Mesenchymal stem cell (in vitro differentiated cells and primary cell): ENCODE measurements at regions not wholly inside any gene's neighbourhood (a gene's known extent, or its start where the extent isn't known, plus 50 kb on each side); places are given as distances from the start of the nearest gene placed in this dataset.

Source experiments
- DNase-seq: peaks from one replicate; pipeline ENCODE4 v3.0.0-alpha.2; 2013
- H2AFZ ChIP-seq: one replicate; pipeline ENCODE4 v1.6.1; 2013; ENCODE audit warnings: low read depth, mild to moderate bottlenecking, control low read depth, inconsistent platforms, low read length, moderate library complexity
- H2AK5ac ChIP-seq: 2 replicates; pipeline ENCODE4 v1.6.1; 2013; ENCODE audit warnings: low read length, moderate library complexity, mild to moderate bottlenecking, inconsistent platforms; ENCODE audit not compliant: severe bottlenecking
- H2BK120ac ChIP-seq: one replicate; pipeline ENCODE4 v1.6.1; 2013; ENCODE audit warnings: low read depth, mild to moderate bottlenecking, inconsistent platforms, low read length, moderate library complexity
- H2BK12ac ChIP-seq, 2 experiments: one replicate each; pipeline ENCODE4 v1.6.1; 2013; ENCODE audit warnings: inconsistent platforms in 2 of 2, low read length in 2 of 2, mild to moderate bottlenecking in 2 of 2, moderate library complexity in 2 of 2, control low read depth in 1 of 2
- H2BK15ac ChIP-seq: one replicate; pipeline ENCODE4 v1.6.1; 2013; ENCODE audit warnings: mild to moderate bottlenecking, low read depth, inconsistent platforms; ENCODE audit not compliant: poor library complexity, severe bottlenecking
- H2BK5ac ChIP-seq: 2 replicates; pipeline ENCODE4 v1.6.1; 2013; ENCODE audit warnings: low read depth, mild to moderate bottlenecking, low read length, control low read depth, inconsistent platforms; ENCODE audit not compliant: poor library complexity, severe bottlenecking
- H3K14ac ChIP-seq, 2 experiments: one replicate each; pipeline ENCODE4 v1.6.1; 2013; ENCODE audit warnings: inconsistent platforms in 2 of 2, low read length in 2 of 2, control low read depth in 1 of 2, mild to moderate bottlenecking in 1 of 2, moderate library complexity in 1 of 2
- H3K18ac ChIP-seq, 2 experiments: one replicate each; pipeline ENCODE4 v1.6.1; 2013; ENCODE audit warnings: inconsistent platforms in 2 of 2, low read length in 2 of 2, control low read depth in 1 of 2, low read depth in 1 of 2, mild to moderate bottlenecking in 1 of 2
- H3K23ac ChIP-seq, 2 experiments: one replicate each; pipeline ENCODE4 v1.6.1; 2013; ENCODE audit warnings: inconsistent platforms in 2 of 2, low read length in 2 of 2, mild to moderate bottlenecking in 2 of 2, moderate library complexity in 2 of 2, control low read depth in 1 of 2
- H3K27ac ChIP-seq: 2 replicates; pipeline ENCODE4 v1.5.1; 2013; ENCODE audit warnings: mild to moderate bottlenecking, moderate library complexity, low read length, control low read depth, inconsistent platforms; ENCODE audit not compliant: poor library complexity, severe bottlenecking
- H3K27me3 ChIP-seq, 2 experiments: 2 replicates each; pipeline versions ENCODE4 v1.6.1 to v1.7.0; 2013; ENCODE audit warnings: low read length in 2 of 2, mild to moderate bottlenecking in 2 of 2, moderate library complexity in 2 of 2, control low read depth in 1 of 2, inconsistent platforms in 1 of 2; ENCODE audit not compliant: control insufficient read depth in 1 of 2, insufficient read depth in 1 of 2
- H3K36me3 ChIP-seq, 2 experiments: 2 replicates each; pipeline versions ENCODE4 v1.6.1 to v1.7.0; 2013; ENCODE audit warnings: low read length in 2 of 2, control low read depth in 1 of 2, inconsistent platforms in 1 of 2, low read depth in 1 of 2, mild to moderate bottlenecking in 1 of 2; ENCODE audit not compliant: insufficient read depth in 2 of 2, control insufficient read depth in 1 of 2
- H3K4ac ChIP-seq, 2 experiments: one replicate each; pipeline ENCODE4 v1.6.1; 2013; ENCODE audit warnings: inconsistent platforms in 2 of 2, low read length in 2 of 2, mild to moderate bottlenecking in 2 of 2, moderate library complexity in 2 of 2, control low read depth in 1 of 2, low read depth in 1 of 2
- H3K4me1 ChIP-seq: 2 replicates; pipeline ENCODE4 v1.6.1; 2013; ENCODE audit warnings: low read depth, low read length, control low read depth; ENCODE audit not compliant: control insufficient read depth, insufficient read depth
- H3K4me2 ChIP-seq: 2 replicates; pipeline ENCODE4 v1.6.1; 2013; ENCODE audit warnings: low read length, mild to moderate bottlenecking, inconsistent platforms; ENCODE audit not compliant: poor library complexity, severe bottlenecking
- H3K4me3 ChIP-seq, 2 experiments: 2 replicates each; pipeline versions ENCODE4 v1.5.1 to v1.7.0; 2013; ENCODE audit warnings: low read length in 2 of 2, mild to moderate bottlenecking in 2 of 2, control low read depth in 1 of 2, low read depth in 1 of 2; ENCODE audit not compliant: insufficient read depth in 1 of 2
- H3K79me1 ChIP-seq: replicated peaks from 2 replicates; pipeline ENCODE4 v1.6.1; 2013; ENCODE audit warnings: mild to moderate bottlenecking, control low read depth, low read length, inconsistent platforms; ENCODE audit not compliant: poor library complexity, severe bottlenecking
- H3K9ac ChIP-seq: 2 replicates; pipeline ENCODE4 v1.7.0; 2013; ENCODE audit warnings: mild to moderate bottlenecking, low read length, moderate library complexity
- H3K9me3 ChIP-seq: 2 replicates; pipeline ENCODE4 v1.7.0; 2013; ENCODE audit warnings: mild to moderate bottlenecking, low read length; ENCODE audit not compliant: control insufficient read depth
- H4K8ac ChIP-seq: one replicate; pipeline ENCODE4 v1.6.1; 2013; ENCODE audit warnings: inconsistent platforms, mild to moderate bottlenecking, low read length, moderate library complexity
- H4K91ac ChIP-seq: one replicate; pipeline ENCODE4 v1.6.1; 2013; ENCODE audit warnings: mild to moderate bottlenecking, low read length, inconsistent platforms
- WGBS: methylation state at CpG from one replicate; pipeline ENCODE4 v1.1.7; 2013; ENCODE audit warnings: mixed read lengths; 5-methylcytosine and 5-hydroxymethylcytosine counted together

DNA sequence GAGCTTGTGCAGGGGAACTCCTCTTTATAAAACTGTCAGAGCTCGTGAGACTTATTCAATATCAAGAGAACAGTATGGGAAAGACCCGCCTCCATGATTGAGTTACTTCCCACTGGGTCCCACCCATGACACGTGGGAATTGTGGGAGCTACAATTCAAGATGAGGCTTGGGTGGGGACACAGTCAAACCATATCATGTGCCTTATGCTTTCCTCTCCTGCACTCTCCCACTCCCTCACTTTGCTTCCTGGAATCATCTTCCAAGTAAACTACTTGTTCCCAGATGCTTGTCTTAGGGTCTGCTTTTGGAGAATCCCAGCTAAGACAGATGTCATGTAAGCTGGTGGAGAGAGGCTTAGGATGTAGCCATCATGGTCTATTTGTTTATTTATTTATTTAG lies 271.2 kb downstream of the HAPSTR1 start:
- Histone ChIP-seq H3K79me1 (no peaks in the 10 kb centered on the region), H3K4ac (no peak overlapping the region), H2BK15ac (no peak overlapping the region), H3K18ac (no peak overlapping the region), H3K4me3 (no peak overlapping the region), H3K4me2 (no peak overlapping the region), H2BK120ac (no peak overlapping the region), H3K27me3 (no peaks in the 10 kb centered on the region), H2BK12ac (no peak overlapping the region), H3K9me3 (no peaks in the 10 kb centered on the region), H3K23ac (no peak overlapping the region), H3K4me1 (no peaks in the 10 kb centered on the region), H4K91ac (no peak overlapping the region), H3K14ac (no peak overlapping the region), H3K36me3 (no peaks in the 10 kb centered on the region), H2AFZ (no peak overlapping the region), H3K27ac (no peak overlapping the region), H4K8ac (no peak overlapping the region), H2AK5ac (no peak overlapping the region), H3K9ac (no peak overlapping the region), H2BK5ac (no peak overlapping the region)
- 63% methylated on average over 3 of the region's 3 CpGs for WGBS
- no peak for DNase-seq

DNA sequence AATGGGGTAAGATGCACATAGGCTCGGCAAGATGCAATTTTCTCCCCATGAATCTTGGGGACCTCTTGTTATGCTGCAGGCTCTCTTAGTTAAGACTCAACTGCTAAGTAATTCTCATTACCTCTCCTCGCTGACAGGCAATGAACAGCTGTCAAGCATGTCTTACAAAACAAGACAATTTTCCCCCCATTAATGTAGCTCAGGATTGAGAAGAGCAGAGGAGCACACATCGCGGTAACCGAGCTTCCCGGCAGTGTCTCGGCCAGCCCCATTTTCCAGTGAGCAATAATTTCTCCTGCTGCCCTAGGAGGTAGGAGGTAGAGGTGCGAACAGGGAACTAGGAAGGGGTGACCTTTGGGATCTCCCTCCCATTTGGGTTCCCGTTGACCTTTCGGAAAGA lies 272.1 kb downstream of the HAPSTR1 start:
- H3K36me3 ChIP-seq = no peaks in the 10 kb centered on the region
- no peaks in the 10 kb centered on the region for H3K9me3 ChIP-seq
- no peak overlapping the region for H4K91ac ChIP-seq
- no peak overlapping the region for H2BK12ac ChIP-seq
- no peak overlapping the region for H3K14ac ChIP-seq
- no peak overlapping the region for H3K4ac ChIP-seq
- no peak for DNase-seq
- no peak overlapping the region for H2AK5ac ChIP-seq
- H2BK120ac ChIP-seq = no peak overlapping the region
- H3K4me3 ChIP-seq = no peak overlapping the region
- no peak overlapping the region for H2BK15ac ChIP-seq
- H3K4me1 ChIP-seq = no peaks in the 10 kb centered on the region
- no peak overlapping the region for H4K8ac ChIP-seq
- H3K4me2 ChIP-seq = no peak overlapping the region
- no peak overlapping the region for H3K18ac ChIP-seq
- no peak overlapping the region for H3K27ac ChIP-seq
- H3K27me3 ChIP-seq = no peaks in the 10 kb centered on the region
- H3K23ac ChIP-seq = no peak overlapping the region
- no peak overlapping the region for H2AFZ ChIP-seq
- no peaks in the 10 kb centered on the region for H3K79me1 ChIP-seq
- H2BK5ac ChIP-seq = no peak overlapping the region
- H3K9ac ChIP-seq = no peak overlapping the region
- WGBS = 86% methylated on average over 10 of the region's 10 CpGs

DNA sequence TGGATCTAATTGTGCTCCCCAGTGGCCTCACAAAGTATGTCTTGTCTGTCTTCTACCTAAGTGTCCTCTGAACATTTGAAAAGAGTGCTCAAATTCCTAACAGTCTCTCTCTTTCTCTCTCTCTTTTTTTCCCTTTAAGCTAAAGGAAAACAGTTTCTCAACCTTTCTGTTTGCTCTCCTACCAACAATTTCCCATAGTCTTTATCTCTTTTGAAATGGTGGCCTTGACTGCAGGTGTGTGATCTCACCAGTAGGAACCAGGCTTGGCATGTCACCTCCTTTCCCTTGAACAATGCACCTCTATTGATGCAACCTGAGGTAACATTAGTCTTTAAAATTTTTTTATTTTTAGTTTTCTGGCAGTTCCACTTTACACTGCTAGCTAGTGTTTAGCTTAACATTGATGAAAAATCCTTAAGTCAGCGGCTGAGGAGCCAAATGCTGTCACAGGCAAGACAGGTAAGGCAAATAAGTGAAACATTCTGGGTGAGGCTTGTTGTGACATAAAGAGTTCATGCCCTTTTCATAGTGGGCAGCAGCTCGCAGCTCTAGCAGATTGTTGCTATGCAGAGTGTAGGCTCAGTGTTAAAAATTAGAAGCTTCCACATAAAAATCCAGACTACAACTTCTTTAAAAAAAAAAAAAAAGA lies 273.4 kb downstream of the HAPSTR1 start:
- no peak overlapping the region for H3K18ac ChIP-seq
- no peak overlapping the region for H2AK5ac ChIP-seq
- no peaks in the 10 kb centered on the region for H3K27me3 ChIP-seq
- H3K4me2 ChIP-seq = no peak overlapping the region
- H3K9ac ChIP-seq = no peak overlapping the region
- no peak overlapping the region for H2BK15ac ChIP-seq
- H3K27ac ChIP-seq = no peak overlapping the region
- H2BK120ac ChIP-seq = no peak overlapping the region
- H3K23ac ChIP-seq = no peak overlapping the region
- 53% methylated on average over 1 of the region's 2 CpGs for WGBS
- H3K4me3 ChIP-seq = no peak overlapping the region
- H2BK12ac ChIP-seq = no peak overlapping the region
- H3K14ac ChIP-seq = no peak overlapping the region
- no peaks in the 10 kb centered on the region for H3K36me3 ChIP-seq
- no peak overlapping the region for H2BK5ac ChIP-seq
- no peaks in the 10 kb centered on the region for H3K9me3 ChIP-seq
- H3K79me1 ChIP-seq = no peaks in the 10 kb centered on the region
- no peak overlapping the region for H4K8ac ChIP-seq
- H3K4me1 ChIP-seq = no peaks in the 10 kb centered on the region
- DNase-seq = no peak
- H2AFZ ChIP-seq = no peak overlapping the region
- H4K91ac ChIP-seq = no peak overlapping the region
- no peak overlapping the region for H3K4ac ChIP-seq

DNA sequence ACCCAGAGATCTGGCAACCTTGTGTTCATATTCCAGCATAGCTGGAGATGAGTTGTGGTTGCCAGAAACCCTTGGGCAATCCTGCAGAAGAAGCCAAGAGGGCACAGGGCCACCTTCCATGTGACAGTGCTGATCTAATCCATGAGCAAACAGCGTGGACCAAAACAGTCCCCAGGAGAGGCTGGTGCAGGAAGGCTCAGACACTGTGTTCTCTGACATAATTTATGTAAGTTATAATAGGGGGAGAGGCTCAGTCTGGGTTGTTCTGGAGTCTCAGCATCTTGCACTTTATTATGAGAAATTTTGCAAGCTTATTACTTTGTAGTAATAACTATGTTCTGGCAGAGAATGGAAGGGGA lies 273.9 kb downstream of the HAPSTR1 start:
- no peak for DNase-seq
- H3K27ac ChIP-seq = no peak overlapping the region
- H2BK12ac ChIP-seq = no peak overlapping the region
- no peak overlapping the region for H4K8ac ChIP-seq
- H2AK5ac ChIP-seq = no peak overlapping the region
- no peak overlapping the region for H2BK5ac ChIP-seq
- no peak overlapping the region for H3K23ac ChIP-seq
- WGBS = 15% methylated on average over 1 of the region's 1 CpG
- no peak overlapping the region for H4K91ac ChIP-seq
- H3K4me2 ChIP-seq = no peak overlapping the region
- H3K36me3 ChIP-seq = no peaks in the 10 kb centered on the region
- H3K4me3 ChIP-seq = no peak overlapping the region
- H3K4ac ChIP-seq = no peak overlapping the region
- H3K79me1 ChIP-seq = no peaks in the 10 kb centered on the region
- H3K4me1 ChIP-seq = no peaks in the 10 kb centered on the region
- H2BK15ac ChIP-seq = no peak overlapping the region
- no peak overlapping the region for H3K18ac ChIP-seq
- H3K9ac ChIP-seq = no peak overlapping the region
- no peaks in the 10 kb centered on the region for H3K9me3 ChIP-seq
- no peak overlapping the region for H3K14ac ChIP-seq
- no peak overlapping the region for H2AFZ ChIP-seq
- no peaks in the 10 kb centered on the region for H3K27me3 ChIP-seq
- no peak overlapping the region for H2BK120ac ChIP-seq
